HEK293T (cell line): ENCODE measurements at regions not wholly inside any gene's neighbourhood (a gene's known extent, or its start where the extent isn't known, plus 50 kb on each side); places are given as distances from the start of the nearest gene placed in this dataset.

Experiments used
- BHLHE40 ChIP-seq: fragments of 450-650 bp; IDR thresholded peaks from 2 replicates; pipeline ENCODE4 v1.6.1; 2016; ENCODE audit warnings: mild to moderate bottlenecking, moderate library complexity, borderline replicate concordance
- ELF4 ChIP-seq: fragments of 450-650 bp; IDR thresholded peaks from 2 replicates; pipeline ENCODE4 v1.6.1; 2017; ENCODE audit warnings: antibody characterized with exemption
- NFRKB ChIP-seq: fragments of 450-650 bp; IDR thresholded peaks from 2 replicates; pipeline ENCODE4 v1.6.1; 2016; ENCODE audit warnings: mild to moderate bottlenecking, moderate library complexity
- SP1 ChIP-seq: fragments of 450-650 bp; IDR thresholded peaks from 2 replicates; pipeline ENCODE4 v1.6.1; 2017

- TF ChIP-seq BHLHE40, result no peak
- TF ChIP-seq ELF4, result no peak
- no peak for TF ChIP-seq NFRKB
- TF ChIP-seq SP1, result no peak
Measured at GRCh38 chr7:360454-361100, 70.6 kb downstream of the FOXL3 start.
